Fibroblast of the conjunctiva (primary cell): ENCODE measurements at regions not wholly inside any gene's neighbourhood (a gene's known extent, or its start where the extent isn't known, plus 50 kb on each side); places are given as distances from the start of the nearest gene placed in this dataset.
A peak's percentile ranks its signal among the peaks of the same experiment; 100 is the strongest.

Experiments
- DNase-seq: peaks from one replicate; pipeline ENCODE4 v3.0.0-alpha.2; 2010; ENCODE audit warnings: low read depth

DNA sequence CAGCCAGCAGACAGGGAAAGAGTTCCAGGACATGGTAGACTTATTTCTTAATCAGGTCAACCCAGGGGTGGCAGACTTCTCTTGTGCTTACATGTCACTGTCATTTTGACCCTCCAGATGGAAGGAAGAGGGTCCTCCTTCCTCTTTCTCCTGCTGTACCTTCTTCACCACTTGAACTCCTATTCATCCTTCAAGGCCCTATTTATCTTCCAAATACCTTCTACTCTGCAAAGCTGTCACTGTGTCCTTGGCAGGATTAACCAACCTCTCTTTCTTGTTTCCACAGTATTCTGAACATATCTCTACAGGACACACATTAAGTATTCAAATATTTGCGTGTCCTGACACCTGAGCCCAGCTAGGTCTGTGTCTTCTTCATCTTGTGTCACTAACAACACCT, 163.1 kb downstream of the DICER1 start:
- DNase-seq: no peak

DNA sequence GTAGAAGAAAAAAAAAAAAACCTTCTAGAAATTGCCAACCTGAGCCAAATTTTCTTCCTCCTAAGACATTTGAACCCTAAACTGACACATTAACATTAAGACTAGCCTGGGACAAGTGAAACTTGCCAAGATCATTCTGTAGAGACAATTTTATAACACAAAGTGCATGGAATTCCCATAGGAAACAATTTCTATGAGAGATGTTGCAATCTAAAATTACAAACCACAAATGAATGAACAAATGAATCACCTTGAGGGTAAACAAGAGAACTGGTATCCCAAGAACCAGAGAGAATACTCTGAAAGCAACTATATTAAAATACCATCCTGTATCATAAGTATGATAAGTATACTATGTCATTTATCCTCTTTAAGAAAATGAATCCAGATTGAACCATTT, 165.3 kb downstream of the DICER1 start:
- no peak for DNase-seq

DNA sequence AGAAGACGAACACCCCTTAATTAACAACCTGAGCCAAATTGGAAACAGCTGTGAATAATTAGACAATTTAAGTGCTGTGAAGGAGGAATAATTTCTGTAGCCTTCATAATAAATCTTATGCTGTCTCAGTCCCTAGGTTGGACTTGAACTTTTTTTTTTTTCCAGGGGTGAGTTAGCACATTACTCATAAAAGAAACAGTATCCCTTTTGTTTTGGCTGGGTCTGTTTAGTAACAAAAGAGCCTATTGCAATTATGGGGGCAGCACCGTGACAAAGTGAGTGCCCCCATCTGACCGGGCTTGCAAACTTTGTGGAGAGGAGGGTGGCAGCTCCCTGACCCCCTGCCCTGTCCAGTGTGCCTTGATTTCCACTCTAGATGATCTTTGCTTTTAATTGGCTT, 167.4 kb downstream of the DICER1 start:
- DNase-seq: no peak

DNA sequence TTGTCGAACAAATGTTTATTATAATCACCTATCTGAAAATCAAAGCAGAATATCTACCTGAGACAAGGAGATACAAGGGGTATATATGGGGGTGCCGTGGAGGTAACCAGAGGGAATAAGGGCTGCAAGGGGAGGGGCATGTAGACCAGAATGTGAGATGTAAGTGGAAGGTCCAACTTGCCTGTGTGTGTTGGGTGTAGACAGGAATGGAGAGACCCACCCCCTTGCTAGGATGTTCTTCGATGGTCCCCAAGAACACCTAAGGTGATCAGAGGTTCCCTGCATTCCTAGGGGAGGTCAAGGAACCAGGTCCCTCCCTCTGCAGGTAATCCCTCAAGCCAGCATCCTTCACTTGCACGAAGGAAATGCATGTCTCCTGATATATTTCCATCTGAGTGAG, 167.9 kb downstream of the DICER1 start:
- no peak for DNase-seq

DNA sequence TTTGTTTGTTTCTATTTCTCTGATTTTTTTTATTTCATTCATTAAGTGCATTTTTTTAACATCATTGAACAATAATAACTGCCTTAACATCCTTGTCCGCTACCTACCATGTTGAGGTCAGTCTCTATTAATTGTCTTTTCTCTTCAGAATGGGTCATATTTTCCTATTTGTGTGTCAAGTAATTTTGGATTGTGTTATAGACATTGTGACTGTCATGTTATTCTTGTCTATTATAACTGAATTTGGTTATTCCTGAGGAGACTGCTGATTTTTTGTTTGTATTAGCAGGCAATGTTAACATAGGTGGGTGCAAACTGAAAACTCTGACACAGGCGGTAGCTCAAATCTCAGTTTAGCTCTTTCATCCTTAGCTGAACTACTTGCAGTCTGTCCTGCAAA, 169.9 kb downstream of the DICER1 start:
- no peak for DNase-seq

DNA sequence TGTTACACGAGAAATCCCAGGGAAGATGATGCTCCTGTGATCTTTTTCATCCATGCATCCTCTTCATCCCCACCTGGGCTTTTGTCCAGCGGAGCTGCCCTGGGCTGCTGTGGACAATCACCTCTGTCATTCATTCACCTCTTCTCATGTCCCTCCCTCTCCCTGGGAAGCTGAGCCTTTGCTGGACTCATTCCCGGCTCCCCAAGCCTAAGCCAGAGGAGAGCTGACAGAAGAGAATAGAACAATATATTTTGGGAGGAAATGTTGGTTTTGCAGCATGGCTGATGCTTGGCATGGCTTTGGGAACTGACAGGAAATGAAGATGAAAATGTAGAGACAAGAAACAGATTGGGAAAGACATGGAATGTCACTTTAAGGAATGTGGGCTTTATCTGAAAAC, 177.4 kb downstream of the DICER1 start:
- no peak for DNase-seq

DNA sequence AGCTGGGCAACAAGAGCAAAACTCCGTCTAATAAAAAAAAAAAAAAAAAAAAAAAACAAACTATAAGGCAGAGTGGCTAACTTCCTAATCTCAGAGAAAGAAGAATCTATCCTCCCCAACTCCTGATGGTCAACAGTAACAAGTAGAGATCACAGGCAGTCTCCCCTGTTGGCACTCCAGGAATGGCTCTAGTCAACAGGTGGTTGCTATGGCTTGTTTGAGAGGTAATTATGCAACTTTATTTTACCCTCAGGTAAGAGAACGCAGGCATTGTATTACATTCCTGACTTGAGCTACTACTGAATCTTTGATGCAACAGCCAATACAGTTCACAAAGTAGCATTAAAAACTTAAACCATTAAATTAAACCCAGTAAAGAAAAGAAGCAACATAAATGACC, 180.3 kb downstream of the DICER1 start:
- DNase-seq: no peak

DNA sequence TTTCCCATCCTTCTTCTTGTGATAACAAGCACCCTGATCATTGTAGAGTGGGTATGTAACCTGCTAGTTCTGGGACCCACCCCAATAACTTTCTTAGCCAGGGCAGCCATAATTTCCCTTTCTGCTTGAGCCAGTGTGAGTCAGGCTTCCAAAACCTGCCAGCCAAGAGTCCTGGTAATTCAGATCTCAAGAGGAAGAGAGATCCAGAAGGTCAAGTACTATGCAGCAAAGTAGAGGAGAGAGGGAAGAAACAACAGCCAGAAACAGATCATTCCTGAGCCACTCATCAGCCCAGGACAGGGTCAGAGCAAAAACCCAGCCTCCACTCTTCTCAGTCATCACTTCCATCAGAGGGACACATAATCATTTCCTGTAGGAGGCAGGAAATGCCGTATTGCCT, 182.0 kb downstream of the DICER1 start:
- DNase-seq: no peak

DNA sequence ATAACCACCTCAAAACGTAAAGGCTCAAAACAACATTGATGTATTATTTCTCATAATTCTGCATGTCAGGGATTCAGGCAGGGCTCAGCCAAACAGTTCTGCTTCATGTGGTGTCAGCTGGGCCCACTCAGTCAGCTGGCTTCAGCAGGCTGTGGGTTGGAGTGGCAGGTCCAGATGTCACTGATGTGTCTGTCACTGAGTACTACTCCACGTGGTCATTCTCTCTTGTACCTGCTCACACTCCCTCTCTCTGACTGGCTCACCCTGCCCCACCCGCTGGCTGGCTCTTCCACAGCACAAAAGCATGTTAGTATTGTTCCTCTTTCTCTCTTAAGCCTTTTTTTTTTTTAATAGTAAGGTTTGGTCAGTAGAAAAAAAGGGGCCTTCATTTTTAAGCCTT, 182.4 kb downstream of the DICER1 start:
- no peak for DNase-seq

DNA sequence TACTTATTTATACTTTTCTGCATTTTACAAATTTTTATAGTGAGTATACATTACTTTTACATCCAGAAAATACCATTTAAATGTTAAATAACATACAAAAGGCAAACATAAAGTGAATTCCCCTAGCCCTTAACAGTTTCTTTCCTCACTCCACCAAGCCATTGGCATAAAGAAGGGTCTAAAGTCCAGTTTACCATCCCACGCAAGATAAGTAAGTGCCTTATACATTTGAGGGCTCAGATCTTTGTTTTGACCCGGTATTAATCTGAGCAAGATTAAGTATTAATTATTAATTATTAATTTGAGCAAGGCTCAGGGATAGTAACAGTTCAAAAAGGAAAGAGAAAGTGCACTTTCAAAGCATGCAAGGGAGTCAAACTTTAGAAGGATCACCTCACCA, 182.9 kb downstream of the DICER1 start:
- DNase-seq: no peak

DNA sequence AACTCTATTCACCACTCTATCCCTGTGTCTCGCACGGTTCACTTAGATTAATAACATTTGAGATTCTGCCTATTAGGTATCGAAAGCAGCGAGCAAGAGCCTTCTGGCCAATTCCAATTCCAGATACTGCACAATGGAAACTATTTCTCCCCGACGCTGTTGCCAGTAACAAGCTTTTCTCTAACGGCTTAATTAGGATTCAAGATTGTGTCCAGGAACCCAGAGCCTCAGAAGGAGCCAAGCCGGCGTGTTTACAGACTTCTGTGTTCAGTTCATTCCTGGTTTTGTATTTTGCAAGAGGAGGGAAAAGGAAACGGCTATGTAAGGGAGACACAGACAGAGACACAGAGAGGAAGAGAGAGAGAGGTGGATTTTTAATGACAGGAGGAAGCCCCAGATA, 185.6 kb downstream of the DICER1 start:
- peak; percentile 12 for DNase-seq

DNA sequence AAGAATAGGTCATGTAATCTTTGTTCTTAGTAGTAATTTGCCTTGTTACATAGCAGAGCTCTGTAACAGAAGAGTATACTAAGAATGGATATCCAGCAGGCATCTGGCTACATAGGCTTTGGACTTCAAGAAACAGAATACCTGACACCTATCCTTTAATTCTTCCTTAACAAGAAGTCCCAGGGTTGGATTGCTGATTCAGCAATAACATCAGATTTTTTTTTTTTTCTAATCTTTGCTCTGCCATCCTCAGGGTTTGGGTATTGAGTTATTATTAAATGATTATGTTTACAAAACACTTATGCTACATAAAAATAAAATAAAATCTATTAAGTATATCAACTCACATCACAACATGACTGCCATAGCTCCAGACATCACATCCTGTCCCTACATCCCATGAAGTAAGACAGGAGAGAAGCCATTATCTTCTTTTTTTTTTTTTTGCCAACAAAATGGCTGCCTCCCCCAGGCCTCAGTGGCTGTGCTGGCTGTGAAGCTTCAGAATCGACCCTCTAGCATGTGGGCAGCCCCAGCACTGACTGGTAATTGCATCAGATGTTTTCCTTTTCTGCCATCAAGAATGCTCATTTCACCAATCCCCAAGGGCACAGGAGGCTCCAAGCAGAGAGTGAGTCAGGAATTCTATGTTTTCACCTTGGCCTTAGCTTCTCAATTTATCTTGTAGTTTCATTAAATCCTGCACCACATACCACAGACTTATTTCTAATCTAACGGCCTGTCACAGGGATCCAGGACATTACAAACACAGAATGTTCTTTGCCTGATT, 186.2 kb downstream of the DICER1 start:
- DNase-seq: peak; percentile 22

DNA sequence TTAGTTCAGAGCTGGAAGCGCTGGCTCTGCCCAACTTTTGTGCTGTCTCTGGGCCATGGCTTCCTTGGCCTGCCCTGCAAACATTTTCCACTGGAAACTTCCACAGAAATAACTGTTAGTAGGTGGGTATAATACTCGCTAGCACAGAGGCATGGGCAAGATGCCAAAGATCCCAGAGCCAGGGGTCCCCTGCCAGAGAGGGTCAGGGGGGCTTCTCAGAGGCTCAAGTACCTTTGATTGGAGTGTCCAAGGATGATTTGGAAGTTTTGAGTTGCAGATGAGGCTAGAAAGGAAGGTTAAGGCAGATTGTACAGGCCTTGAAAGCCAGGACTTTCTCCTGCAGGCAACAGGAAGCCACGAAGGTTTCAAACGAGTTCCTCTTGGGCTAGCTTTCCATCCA, 187.6 kb downstream of the DICER1 start:
- DNase-seq: no peak

DNA sequence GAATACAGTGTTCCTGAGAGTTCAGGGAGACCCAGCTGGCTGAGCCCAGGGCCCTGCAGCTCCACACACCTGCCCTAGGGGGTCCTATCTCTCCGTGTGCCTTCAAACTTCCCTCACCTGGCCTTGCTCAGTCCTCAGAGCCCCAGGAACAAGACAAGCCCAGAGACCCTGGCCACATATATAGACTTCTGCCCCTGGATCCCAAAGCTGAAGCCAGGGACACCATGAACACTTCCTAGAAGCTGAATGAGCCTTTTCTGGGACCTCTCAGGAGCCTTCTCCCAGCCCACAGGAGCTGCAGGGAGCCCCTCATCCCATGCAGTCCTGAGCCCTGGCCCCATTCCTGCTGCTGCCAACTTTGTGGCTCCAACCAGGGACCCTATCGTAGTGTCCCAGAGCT, 190.5 kb downstream of the DICER1 start:
- no peak for DNase-seq

DNA sequence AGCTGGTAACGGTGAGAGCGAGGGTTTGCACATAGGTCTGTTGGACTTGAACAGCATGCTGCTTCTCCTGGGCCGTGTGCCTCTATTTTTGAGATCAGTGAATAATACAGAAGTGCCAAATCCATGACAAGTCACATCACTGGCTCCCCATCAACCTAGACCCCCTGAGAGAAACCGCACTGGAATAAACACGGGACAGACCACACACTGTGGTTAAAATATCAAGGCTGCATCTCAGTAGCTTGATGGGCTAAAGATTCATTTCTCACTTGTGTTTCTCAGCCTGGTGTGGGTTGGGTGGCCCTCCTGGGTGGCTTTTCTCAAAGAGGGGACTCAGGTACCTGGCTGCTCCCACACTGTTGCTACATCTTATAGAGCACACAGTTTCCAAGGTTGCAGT, 191.0 kb downstream of the DICER1 start:
- no peak for DNase-seq

DNA sequence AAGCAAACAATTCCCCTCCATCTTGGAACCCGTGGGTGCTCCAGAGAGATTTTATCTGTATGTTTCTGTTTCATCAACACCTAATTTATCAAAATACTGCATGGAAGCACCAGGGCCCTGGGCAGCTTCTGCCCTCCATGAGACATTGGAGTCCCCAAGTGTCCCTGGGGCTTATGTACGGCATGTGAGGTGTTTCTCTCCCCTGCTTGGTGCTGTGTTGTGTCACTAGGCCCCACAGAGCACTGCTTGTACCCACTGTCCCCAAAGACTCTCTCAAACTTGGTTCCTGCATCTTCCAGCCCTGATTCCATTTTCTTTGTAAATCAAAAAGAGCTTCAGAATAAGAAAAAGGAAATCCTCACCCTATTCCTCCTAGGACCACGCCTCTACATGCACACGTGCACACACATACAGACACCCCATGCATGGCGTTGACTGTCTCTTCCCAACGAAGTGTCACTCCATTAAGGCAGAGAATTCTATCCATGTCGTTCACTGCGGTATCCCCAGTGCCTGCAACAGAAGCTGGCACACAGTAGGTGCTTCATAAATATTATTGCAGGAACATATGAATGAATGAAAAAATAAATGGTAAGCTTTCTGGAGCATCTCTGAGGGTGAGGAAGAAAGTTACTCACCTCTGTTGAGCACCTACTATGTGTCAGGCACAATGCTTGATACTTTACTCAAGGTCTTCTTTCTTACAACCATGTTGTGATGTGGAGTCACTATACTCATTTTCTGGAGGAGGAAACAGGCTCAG, 191.6 kb downstream of the DICER1 start:
- no peak for DNase-seq

DNA sequence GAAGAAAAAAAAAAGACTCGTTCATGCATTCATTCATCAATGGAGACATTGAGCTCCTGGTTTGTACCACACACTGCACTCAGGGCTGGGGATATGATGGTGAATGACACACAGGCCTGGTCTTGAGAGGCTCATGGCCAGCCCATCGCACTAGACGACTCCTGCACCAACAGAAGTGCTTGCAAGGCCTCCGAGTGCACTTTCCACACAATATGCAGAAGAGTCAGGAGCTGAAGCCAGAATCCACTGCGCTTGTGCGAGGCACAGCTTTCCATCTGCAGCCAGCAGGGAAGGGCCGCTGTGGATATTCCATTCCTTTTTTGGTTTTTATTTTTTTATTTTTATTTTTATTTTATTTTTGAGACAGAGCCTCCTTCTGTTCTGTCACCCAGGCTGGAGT, 192.4 kb downstream of the DICER1 start:
- DNase-seq: no peak

DNA sequence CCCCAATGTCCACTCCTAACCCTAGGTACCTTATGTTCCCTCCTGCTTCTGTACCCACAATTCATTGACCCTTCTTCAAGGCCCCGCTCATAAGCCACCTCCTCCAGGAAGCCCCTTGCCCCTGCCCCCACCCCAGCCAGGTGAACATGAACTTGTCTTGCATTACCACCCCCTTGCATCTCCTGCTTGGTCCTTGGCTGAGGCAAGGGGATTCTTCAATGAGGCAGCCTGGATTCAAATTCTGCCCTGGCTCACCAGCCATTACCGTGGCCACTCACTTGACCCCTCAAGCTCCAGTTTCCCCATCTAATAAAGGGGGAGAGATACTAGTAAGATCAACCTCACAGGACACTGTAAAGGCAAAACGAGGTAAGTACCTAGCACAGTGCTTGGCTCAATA, 193.1 kb downstream of the DICER1 start:
- DNase-seq: no peak

DNA sequence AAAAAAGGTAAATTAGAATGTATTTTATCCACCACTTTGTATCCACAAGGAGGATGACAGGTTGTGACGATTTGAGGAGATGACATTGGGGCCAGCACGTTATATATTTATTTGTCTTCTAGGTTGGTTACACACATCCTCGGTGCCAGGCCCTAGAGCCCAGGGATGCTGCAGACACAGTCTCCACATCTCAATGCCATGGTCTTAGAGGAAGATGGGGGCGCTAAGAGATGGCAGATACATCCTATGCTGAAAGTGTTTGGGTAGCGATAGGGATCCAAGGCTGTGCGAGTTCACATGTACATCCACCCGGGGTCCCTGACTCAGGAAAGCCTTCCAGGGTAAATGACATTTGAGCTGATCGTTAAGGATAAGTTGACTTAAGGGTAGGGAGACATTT, 193.1 kb upstream of the GSC start:
- no peak for DNase-seq

DNA sequence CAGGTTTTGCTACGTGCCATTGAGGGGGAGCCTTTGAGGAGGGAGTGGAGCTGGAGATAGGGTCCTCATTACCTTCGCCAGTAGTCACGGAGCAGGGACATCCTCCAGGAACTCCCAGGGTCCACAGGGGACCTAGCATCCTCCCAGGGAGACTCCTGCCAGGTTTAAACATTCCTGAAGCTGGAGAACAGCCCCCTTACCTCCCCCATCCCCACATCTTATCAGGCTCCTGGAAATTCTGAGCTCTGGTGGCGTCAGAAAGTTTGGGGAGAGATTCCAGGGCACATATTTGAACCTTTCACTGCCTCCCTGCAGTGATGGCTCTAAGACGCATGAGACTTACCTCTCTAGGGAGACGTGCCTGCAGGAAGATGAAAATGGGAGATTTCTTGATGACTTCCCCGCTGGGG, 192.3 kb upstream of the GSC start:
- DNase-seq: no peak

DNA sequence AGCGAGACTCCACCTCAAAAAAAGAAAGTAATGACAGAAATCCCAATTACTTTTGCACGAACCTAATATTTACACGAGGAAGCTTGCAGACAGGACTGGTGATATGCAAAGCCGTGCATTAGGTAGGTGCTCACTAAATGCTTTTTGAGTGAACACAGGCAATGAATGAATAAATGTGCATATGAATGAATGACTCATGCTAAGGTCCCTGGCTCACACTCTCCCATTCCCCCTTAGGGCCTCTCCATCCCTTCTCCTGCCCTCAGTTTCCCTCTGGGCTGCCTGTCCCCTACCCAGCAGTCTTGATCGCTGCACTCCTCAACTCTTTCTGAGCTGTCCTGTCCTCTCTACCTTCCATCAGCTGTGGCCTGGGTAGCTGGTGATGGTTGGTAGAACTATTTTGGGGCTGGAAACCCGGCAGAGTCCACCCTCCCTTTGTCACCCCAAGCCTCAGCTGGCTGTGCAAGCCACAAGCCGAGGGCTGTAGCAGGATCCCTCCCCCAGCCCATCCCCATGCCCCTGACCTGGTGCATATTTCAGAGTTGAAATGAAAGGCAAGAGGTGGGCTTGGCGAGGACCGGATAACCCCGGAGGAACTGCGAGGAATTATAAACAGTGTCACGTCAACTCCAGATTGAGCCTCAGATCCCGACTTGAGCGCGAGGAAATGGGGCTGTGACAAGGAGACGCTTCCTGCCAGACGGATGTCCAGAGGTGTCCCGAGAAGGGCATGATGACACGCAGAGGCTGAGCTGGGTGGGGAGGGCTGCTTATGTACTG, 191.7 kb upstream of the GSC start:
- DNase-seq: no peak

DNA sequence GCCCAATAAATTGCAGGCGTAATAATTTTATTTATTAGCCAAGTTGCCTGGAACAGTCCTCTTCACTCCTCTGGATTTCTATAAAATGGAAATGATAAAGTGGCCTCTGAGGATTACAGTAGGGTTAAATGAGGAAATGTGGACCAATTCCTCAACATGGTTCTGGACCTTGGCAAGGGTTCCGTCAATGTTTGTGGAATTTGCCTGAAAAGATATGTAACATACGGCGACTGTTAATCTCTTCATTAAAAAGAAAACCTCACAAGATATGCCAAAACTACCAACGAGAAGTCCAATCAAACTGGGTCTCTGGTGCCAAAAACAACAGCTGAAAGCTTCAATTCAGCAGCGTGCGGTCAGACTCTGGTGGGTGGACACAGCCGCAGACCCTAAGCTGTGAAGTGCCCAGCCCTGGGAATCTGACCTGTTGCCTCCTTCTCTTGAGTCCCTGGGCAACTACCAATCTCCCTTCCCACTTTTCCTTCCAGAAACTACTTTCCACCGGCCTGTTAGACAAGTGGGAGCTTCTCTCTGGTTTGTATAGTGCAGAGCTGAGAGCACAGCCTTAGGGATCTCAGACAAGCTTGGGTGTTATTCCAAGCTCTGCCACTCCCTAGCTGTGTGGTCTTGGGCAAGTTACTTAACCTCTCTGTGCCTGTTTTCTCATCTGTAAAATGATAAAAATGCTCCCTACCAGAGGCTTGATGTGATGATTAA, 190.5 kb upstream of the GSC start:
- no peak for DNase-seq
